NB4 (cell line): ENCODE measurements at regions not wholly inside any gene's neighbourhood (a gene's known extent, or its start where the extent isn't known, plus 50 kb on each side); places are given as distances from the start of the nearest gene placed in this dataset.

ENCODE experiments used
- MYC ChIP-seq: IDR thresholded peaks from 2 replicates; pipeline ENCODE4 v1.6.1; 2011; ENCODE audit warnings: low read depth, low read length
- POLR2A ChIP-seq: IDR thresholded peaks from 2 replicates; pipeline ENCODE4 v1.6.1; 2011; ENCODE audit warnings: mild to moderate bottlenecking; ENCODE audit not compliant: insufficient read length; ENCODE audit errors: extremely low read depth
- TF ChIP-seq, protein P1 (sequence below): IDR thresholded peaks from one replicate; pipeline ENCODE4 v1.5.1; 2012; ENCODE audit warnings: low read depth, low read length
- TF ChIP-seq, protein P2 (sequence below): IDR thresholded peaks from 2 replicates; pipeline ENCODE4 v1.6.1; 2011; ENCODE audit warnings: low read depth, low read length

DNA sequence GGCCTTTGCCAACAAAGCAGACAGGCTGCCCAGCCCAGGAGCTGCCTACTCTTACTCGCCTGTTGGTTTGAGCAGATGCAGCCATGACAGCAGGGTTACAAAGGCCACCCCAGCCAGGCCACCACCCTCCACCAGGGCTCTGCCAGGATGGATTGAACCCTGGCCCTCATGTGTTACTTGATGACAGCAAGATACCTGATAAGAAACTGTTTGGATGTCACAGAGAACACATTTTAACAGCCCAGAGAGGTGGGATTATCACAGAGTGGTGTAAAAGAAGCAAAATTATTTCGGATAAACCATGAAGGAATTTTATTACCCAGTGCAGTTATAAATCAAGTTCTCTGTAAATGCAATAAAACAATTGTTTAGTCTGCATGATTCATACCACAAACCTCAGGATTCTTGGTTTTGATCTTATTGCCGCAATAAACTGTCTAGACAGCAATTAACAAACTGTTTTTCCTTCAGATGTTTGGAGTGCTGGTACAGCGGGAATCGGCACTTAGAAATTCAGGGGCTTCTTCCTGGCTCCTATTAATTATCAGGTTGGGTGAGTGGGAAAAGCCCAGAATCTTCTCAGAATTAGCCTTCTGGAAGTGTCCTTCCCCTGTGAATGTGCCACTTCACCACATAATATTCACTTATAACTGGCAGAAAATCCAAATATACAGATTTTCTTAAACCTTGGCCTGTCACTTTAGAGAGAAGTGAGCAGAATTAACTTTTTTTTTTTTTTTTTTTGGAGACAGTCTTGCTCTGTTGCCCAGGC lies 58.0 kb upstream of the SALL4 start:
- TF ChIP-seq, protein P1, sequence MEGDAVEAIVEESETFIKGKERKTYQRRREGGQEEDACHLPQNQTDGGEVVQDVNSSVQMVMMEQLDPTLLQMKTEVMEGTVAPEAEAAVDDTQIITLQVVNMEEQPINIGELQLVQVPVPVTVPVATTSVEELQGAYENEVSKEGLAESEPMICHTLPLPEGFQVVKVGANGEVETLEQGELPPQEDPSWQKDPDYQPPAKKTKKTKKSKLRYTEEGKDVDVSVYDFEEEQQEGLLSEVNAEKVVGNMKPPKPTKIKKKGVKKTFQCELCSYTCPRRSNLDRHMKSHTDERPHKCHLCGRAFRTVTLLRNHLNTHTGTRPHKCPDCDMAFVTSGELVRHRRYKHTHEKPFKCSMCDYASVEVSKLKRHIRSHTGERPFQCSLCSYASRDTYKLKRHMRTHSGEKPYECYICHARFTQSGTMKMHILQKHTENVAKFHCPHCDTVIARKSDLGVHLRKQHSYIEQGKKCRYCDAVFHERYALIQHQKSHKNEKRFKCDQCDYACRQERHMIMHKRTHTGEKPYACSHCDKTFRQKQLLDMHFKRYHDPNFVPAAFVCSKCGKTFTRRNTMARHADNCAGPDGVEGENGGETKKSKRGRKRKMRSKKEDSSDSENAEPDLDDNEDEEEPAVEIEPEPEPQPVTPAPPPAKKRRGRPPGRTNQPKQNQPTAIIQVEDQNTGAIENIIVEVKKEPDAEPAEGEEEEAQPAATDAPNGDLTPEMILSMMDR = no peak
- no peak for TF ChIP-seq POLR2A
- TF ChIP-seq, protein P2, sequence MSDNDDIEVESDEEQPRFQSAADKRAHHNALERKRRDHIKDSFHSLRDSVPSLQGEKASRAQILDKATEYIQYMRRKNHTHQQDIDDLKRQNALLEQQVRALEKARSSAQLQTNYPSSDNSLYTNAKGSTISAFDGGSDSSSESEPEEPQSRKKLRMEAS = no peak
- TF ChIP-seq MYC = no peak
